Left renal cortex interstitium (tissue), 4 donors: ENCODE measurements at regions not wholly inside any gene's neighbourhood (a gene's known extent, or its start where the extent isn't known, plus 50 kb on each side); places are given as distances from the start of the nearest gene placed in this dataset.

ENCODE experiments used
- DNase-seq, 4 donors: peaks; one replicate each; pipeline ENCODE4 v3.0.0-alpha.2; 2013; ENCODE audit warnings: low read depth in 4 of 4, low spot score in 2 of 4, missing footprints in 1 of 4

GRCh38 chr7:35537067-35538023, 157.6 kb downstream of the HERPUD2 start:
- DNase-seq: peak in 3 of 4 donors; percentile 15 to 41 (median 41)

- no peak for DNase-seq
Measured at GRCh38 chr7:35536396-35536826, 158.5 kb downstream of the HERPUD2 start.

GRCh38 chr7:35533902-35534301, 161.0 kb downstream of the HERPUD2 start:
- DNase-seq: no peak

- DNase-seq: no peak
Measured at GRCh38 chr7:35530124-35531109, 164.5 kb downstream of the HERPUD2 start.

- DNase-seq: no peak
Measured at GRCh38 chr7:35529713-35530112, 165.2 kb downstream of the HERPUD2 start.

- no peak for DNase-seq
Measured at GRCh38 chr7:35528381-35528977, 166.5 kb downstream of the HERPUD2 start.

GRCh38 chr7:35526645-35527044, 168.3 kb downstream of the HERPUD2 start:
- no peak for DNase-seq

- DNase-seq: no peak
Measured at GRCh38 chr7:35524112-35524804, 170.7 kb downstream of the HERPUD2 start.

- DNase-seq: no peak
Measured at GRCh38 chr7:35523292-35523691, 171.6 kb downstream of the HERPUD2 start.

GRCh38 chr7:35522697-35523096, 172.2 kb downstream of the HERPUD2 start:
- DNase-seq: no peak

GRCh38 chr7:35521941-35522340, 173.0 kb downstream of the HERPUD2 start:
- DNase-seq: no peak

- no peak for DNase-seq
Measured at GRCh38 chr7:35520810-35521625, 173.9 kb downstream of the HERPUD2 start.

- DNase-seq: peak; percentile 28 to 70 (median 40)
Measured at GRCh38 chr7:35519971-35520809, 174.7 kb downstream of the HERPUD2 start.

GRCh38 chr7:35518767-35519166, 176.2 kb downstream of the HERPUD2 start:
- DNase-seq: no peak

- no peak for DNase-seq
Measured at GRCh38 chr7:35516498-35516897, 178.4 kb downstream of the HERPUD2 start.

GRCh38 chr7:35513828-35514227, 181.1 kb downstream of the HERPUD2 start:
- DNase-seq: no peak

- DNase-seq: no peak
Measured at GRCh38 chr7:35513195-35513594, 181.7 kb downstream of the HERPUD2 start.

GRCh38 chr7:35512716-35513115, 182.2 kb downstream of the HERPUD2 start:
- no peak for DNase-seq
